ENCODE measurements at regions not wholly inside any gene's neighbourhood (a gene's known extent, or its start where the extent isn't known, plus 50 kb on each side); places are given as distances from the start of the nearest gene placed in this dataset.
A peak's percentile ranks its signal among the peaks of the same experiment; 100 is the strongest.

DNA sequence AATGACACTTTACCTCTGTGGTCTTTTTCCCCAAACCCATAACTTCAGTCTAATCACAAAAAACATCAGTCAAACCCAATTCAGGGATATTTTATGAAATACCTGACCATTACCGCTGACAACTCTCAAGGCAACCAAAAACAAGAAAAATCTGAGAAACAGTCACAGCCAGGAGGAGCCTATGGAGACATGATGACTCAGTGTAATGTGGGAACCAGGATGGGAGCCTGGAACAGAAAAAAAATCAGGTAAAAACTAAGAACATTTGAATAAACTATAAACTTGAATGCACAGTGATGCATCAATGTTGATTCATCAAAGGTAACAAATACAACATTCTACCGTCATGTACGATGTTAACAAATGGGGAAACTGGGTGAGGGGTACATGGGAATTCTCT is 84.1 kb upstream of the TSHZ2 start:
- no peaks in the 10 kb centered on the region for H3K27me3 Mint-ChIP-seq
- peaks cover 2% of the 10 kb centered on the region for H3K4me1 Mint-ChIP-seq (ENCODE audit: low read depth)

DNA sequence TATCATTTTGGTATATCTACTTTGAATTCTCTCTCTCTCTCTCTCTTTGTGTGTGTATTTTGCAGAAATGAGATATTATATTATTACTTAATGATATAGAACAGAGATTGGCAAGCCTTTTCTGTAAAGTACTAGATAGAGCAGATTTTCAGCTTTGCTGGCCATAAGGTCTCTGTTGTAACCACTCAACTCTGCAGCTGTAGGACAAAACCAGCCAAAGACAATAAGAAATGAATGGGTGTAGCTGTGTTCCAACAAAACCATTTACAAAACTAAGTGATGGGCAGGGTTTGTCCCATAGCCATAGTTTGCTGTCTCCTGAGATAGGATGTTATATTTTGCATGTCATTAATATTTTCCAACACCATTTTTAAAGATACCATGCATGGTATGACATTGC is 91.2 kb upstream of the TSHZ2 start:
- Mint-ChIP-seq H3K27ac (no peak overlapping the region), H3K4me1 (ENCODE audit: low read depth) (no peaks in the 10 kb centered on the region), H3K27me3 (peaks cover 4% of the 10 kb centered on the region), H3K36me3 (ENCODE audit: insufficient read depth) (peaks cover 2% of the 10 kb centered on the region), H3K9me3 (ENCODE audit: low read depth) (peaks cover 6% of the 10 kb centered on the region), H3K4me3 (ENCODE audit: low read depth) (no peak overlapping the region)
- TF ChIP-seq, protein P1, sequence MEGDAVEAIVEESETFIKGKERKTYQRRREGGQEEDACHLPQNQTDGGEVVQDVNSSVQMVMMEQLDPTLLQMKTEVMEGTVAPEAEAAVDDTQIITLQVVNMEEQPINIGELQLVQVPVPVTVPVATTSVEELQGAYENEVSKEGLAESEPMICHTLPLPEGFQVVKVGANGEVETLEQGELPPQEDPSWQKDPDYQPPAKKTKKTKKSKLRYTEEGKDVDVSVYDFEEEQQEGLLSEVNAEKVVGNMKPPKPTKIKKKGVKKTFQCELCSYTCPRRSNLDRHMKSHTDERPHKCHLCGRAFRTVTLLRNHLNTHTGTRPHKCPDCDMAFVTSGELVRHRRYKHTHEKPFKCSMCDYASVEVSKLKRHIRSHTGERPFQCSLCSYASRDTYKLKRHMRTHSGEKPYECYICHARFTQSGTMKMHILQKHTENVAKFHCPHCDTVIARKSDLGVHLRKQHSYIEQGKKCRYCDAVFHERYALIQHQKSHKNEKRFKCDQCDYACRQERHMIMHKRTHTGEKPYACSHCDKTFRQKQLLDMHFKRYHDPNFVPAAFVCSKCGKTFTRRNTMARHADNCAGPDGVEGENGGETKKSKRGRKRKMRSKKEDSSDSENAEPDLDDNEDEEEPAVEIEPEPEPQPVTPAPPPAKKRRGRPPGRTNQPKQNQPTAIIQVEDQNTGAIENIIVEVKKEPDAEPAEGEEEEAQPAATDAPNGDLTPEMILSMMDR (IDR thresholded peaks at IDR 0.05; ENCODE audit: unreplicated experiment), result no peak
- DNase-seq (ENCODE audit: low spot score, unreplicated experiment), result no peak

More for the DNA sequence above, 84.1 kb upstream of the TSHZ2 start:
- TF ChIP-seq, protein P1 (IDR thresholded peaks at IDR 0.05; ENCODE audit: unreplicated experiment), result no peak
- Mint-ChIP-seq H3K36me3 (ENCODE audit: insufficient read depth) (no peaks in the 10 kb centered on the region), H3K27ac (peak overlapping the region; percentile 13), H3K9me3 (ENCODE audit: low read depth) (peaks cover 7% of the 10 kb centered on the region), H3K4me3 (ENCODE audit: low read depth) (no peak overlapping the region)
- no peak for DNase-seq (ENCODE audit: low spot score, unreplicated experiment)

DNA sequence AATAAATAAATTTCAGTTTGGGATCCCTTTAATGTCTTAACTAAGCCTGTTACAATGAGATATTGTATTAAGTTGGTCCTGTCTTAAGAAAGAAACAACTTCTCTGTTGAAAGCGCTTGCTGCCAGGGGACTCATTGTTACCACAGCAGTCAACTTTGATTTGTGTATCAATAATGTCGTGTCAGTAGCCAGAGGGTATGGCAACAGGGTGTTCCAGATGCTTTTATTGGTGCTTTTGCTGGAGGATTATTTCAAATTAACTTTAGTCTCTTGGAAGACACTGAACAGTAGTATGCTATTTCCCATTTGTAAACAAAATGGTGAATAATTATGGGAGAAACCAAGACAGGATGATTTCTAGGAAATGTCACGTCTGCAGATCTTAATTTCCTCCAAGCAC is 91.9 kb upstream of the TSHZ2 start:
- Mint-ChIP-seq H3K4me1 (ENCODE audit: low read depth) (no peaks in the 10 kb centered on the region), H3K36me3 (ENCODE audit: insufficient read depth) (peaks cover 2% of the 10 kb centered on the region), H3K27me3 (peaks cover 4% of the 10 kb centered on the region), H3K27ac (no peak overlapping the region), H3K4me3 (ENCODE audit: low read depth) (no peak overlapping the region), H3K9me3 (ENCODE audit: low read depth) (peaks cover 6% of the 10 kb centered on the region)
- DNase-seq (ENCODE audit: low spot score, unreplicated experiment), result no peak
- TF ChIP-seq, protein P1 (IDR thresholded peaks at IDR 0.05; ENCODE audit: unreplicated experiment), result no peak

DNA sequence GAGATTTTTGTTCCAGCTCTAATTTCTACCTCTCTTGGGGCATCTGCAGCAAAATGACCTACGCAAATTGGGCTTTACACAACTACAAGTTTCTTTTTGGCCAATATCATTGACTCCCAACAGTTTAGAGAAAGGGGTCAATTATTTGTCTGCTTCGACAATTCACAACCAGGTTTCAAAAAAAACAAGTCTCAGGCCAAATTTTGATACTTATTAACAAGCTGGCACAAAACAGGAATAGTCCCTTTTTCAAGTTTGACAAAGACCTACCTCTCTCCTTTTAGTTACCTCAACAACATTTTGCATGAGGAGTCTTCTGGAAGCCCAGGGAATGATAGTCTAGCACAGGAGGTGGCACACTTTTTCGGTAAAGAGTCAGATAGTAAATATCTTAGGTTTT is 97.9 kb upstream of the TSHZ2 start:
- TF ChIP-seq, protein P1 (IDR thresholded peaks at IDR 0.05; ENCODE audit: unreplicated experiment), result no peak
- Mint-ChIP-seq H3K9me3 (ENCODE audit: low read depth) (peaks cover 1% of the 10 kb centered on the region), H3K36me3 (ENCODE audit: insufficient read depth) (no peaks in the 10 kb centered on the region), H3K4me3 (ENCODE audit: low read depth) (no peak overlapping the region), H3K27me3 (peaks cover 4% of the 10 kb centered on the region), H3K4me1 (ENCODE audit: low read depth) (peaks cover 10% of the 10 kb centered on the region), H3K27ac (no peak overlapping the region)
- no peak for DNase-seq (ENCODE audit: low spot score, unreplicated experiment)

DNA sequence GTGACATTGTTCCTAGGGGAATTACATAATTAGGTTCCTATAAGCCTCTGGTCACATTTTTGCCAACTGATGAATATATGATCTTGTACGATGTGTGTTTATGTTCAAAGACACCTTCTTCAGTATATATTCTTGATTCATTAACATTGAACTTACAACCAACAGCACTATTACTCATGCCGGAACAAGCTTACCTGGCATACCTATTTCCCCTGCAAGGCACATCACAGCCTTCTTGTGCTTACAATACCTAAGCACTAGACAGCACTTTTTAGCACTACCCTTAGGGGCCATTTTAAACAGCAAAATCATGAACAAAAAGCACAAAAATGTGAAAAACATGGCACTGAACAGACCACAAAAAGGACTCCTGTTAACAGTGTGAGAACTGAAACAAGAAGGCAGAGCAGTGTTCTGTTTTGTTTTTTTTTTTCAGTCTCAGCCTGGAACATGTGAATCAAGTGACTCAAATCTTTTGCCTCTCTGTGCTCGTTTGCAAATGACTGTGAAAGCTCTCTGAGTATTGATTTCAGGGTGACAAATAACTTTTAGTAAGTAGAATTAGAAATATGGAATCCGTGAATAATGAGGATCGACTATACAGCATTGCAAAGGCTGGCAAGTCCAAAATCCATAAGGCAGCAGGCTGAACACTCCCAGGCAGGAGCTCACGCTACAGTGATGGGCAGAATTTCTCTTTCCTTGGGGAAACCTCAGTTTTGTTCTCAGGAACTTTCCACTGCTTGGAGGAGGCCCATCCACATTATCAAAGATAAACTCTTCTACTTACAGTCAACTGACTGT is 102.3 kb upstream of the TSHZ2 start:
- Mint-ChIP-seq H3K4me3 (ENCODE audit: low read depth) (no peak overlapping the region), H3K4me1 (ENCODE audit: low read depth) (peaks cover 11% of the 10 kb centered on the region), H3K9me3 (ENCODE audit: low read depth) (peaks cover 6% of the 10 kb centered on the region), H3K27me3 (no peaks in the 10 kb centered on the region), H3K36me3 (ENCODE audit: insufficient read depth) (peaks cover 2% of the 10 kb centered on the region), H3K27ac (no peak overlapping the region)
- no peak for DNase-seq (ENCODE audit: low spot score, unreplicated experiment)
- TF ChIP-seq, protein P1 (IDR thresholded peaks at IDR 0.05; ENCODE audit: unreplicated experiment), result no peak
